ENCODE measurements at regions not wholly inside any gene's neighbourhood (a gene's known extent, or its start where the extent isn't known, plus 50 kb on each side); places are given as distances from the start of the nearest gene placed in this dataset.

DNA sequence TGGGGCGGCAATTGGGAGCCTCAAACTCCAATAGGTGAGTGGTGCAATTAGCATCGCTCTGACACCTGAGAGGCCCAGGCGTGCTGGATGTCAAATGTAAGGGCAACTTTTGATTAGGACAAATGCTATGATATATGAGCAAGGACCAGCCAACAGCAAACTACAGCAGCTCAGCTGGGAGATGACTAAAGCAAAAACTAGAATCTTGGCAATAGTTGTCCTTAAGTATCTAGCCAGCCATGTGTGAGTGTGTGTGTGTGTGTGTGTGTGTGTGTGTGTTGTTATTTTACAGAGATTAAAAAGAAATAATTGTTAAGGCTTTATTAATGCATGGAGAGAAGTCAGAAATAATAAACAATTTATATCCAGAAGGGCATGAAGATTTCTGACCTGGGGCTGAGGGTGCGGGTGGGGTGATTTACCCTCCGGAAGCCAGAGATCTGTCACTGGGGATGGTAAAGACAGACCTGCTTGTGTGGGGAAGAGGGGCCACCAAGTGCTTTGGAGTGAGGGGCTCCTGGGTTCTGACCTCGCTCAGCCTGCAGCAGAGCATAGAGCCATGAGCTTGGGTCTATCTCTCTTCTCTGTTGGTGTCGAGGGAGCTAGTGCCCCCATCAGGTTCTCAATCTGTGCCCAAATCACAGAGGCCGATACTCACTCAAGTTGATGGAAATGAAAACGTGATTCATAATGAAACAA is 77.3 kb downstream of the EMX2 start:
- H3K4me3 ChIP-seq (ENCODE audit: low read depth, poor library complexity, severe bottlenecking) = no peak overlapping the region
- peak in 1 of 2 donors; percentile 50 for DNase-seq (ENCODE audit: low spot score in 2 of 2)
- 81 to 83% methylated on average over 9 of the region's 9 CpGs for WGBS, 2 donors
- intact Hi-C loops (cut with DNase I; ENCODE audit: low total_unique reads) = no loop called here
- TF ChIP-seq, protein P1, sequence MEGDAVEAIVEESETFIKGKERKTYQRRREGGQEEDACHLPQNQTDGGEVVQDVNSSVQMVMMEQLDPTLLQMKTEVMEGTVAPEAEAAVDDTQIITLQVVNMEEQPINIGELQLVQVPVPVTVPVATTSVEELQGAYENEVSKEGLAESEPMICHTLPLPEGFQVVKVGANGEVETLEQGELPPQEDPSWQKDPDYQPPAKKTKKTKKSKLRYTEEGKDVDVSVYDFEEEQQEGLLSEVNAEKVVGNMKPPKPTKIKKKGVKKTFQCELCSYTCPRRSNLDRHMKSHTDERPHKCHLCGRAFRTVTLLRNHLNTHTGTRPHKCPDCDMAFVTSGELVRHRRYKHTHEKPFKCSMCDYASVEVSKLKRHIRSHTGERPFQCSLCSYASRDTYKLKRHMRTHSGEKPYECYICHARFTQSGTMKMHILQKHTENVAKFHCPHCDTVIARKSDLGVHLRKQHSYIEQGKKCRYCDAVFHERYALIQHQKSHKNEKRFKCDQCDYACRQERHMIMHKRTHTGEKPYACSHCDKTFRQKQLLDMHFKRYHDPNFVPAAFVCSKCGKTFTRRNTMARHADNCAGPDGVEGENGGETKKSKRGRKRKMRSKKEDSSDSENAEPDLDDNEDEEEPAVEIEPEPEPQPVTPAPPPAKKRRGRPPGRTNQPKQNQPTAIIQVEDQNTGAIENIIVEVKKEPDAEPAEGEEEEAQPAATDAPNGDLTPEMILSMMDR (IDR thresholded peaks at IDR 0.05) = no peak
- no peak for TF ChIP-seq POLR2A (IDR thresholded peaks at IDR 0.05)

DNA sequence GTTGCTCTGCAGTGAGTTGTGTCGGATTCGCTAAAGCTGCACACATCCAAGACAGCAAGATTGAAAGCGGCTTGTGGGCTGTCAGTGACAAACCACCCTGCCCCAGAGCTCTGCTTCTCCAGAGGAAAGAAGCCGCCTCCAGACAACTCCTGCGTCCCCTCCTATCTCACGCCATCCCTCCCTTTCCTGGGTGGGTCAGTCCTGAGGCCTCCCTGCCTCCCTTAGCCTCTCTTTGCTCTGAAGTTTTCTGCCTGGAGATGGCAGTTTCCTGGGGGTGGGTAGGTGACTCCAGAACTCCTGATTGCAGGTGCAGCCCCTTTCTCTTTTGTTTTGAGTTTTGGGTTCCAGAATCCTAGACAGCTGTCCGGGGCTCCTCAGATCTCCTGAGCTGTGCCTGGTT is 78.7 kb downstream of the EMX2 start:
- intact Hi-C loops (cut with DNase I; ENCODE audit: low total_unique reads) = no loop called here

DNA sequence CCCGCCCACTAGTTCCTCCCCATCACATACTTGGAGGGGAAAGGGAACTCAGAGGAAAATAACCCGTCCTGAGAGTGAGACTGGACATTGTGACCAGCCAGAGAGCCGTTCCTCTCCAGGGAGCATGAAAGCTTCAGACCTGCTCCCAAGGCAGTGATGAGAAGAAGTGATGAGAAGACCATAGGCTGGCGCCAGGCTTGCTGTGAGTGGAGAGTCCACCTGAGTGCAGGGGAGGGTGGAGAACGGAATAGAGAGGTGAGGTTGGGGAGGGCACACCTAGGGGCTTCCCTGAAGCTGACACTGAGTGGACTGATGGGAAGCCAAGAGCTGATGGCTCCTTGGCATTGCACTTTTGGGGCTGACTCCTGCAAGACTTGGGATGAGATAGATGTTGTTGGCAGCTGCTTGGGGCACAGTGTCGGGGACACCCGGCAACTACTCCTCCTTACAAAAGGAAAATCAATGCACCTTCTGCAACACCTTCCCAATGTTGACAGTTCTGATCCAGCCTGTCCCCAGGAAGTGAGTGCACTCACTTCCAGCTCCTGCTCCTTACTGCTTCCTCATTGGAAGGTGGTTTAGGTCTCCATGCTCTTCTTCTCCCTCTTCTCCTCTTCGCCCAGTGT is 79.4 kb downstream of the EMX2 start:
- DNase-seq (ENCODE audit: low spot score in 2 of 2) = peak in 1 of 2 donors; percentile 68
- 81 to 83% methylated on average over 8 of the region's 8 CpGs for WGBS, 2 donors
- no peak overlapping the region for H3K4me3 ChIP-seq (ENCODE audit: low read depth, poor library complexity, severe bottlenecking)
- TF ChIP-seq, protein P1 (IDR thresholded peaks at IDR 0.05) = no peak
- TF ChIP-seq POLR2A (IDR thresholded peaks at IDR 0.05) = no peak
- intact Hi-C loops (cut with DNase I; ENCODE audit: low total_unique reads) = no loop called here

More for the DNA sequence above, 78.7 kb downstream of the EMX2 start:
- WGBS, 2 donors = 83 to 84% methylated on average over 7 of the region's 7 CpGs
- peak; percentile 1 to 61 for DNase-seq (ENCODE audit: low spot score in 2 of 2)
- no peak overlapping the region for H3K4me3 ChIP-seq (ENCODE audit: low read depth, poor library complexity, severe bottlenecking)
- no peak for TF ChIP-seq POLR2A (IDR thresholded peaks at IDR 0.05)
- TF ChIP-seq, protein P1 (IDR thresholded peaks at IDR 0.05) = no peak

DNA sequence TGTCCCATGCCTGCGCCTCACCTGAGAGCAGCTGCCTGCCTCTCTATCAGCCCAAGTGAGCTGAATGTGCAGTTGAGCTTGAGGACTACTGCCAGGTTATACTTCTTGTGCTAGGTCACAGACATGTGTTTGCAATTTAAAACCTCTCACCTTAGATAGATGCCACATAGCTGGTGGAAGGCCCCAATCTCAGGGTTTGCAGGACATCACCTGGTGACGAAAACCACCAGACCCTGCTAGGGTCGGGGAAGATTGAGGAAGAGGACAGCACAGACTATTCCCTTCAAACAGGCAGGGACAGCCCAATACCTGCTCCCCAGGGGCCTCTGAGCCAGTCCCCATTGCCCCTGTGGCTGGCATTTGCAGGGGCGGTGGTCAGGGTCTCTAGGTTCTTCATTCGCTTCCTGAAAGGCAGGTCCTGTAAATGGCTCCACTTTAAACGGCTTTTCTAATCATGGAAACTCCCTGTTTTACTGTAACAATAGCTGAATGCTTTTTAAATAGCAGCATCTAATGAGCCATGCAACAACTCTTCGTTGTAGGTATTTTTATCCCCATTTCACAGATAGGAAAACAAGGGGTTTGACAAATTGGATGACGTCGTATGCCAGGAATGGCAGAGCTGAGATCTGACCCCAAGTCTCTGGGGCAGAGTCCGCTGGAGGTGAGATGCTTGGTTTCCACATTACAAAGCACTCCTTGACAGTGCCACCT is 80.1 kb downstream of the EMX2 start:
- peak in 1 of 2 donors; percentile 32 for DNase-seq (ENCODE audit: low spot score in 2 of 2)
- 90 to 91% methylated on average over 10 of the region's 10 CpGs for WGBS, 2 donors
- H3K4me3 ChIP-seq (ENCODE audit: low read depth, poor library complexity, severe bottlenecking) = no peak overlapping the region
- intact Hi-C loops (cut with DNase I; ENCODE audit: low total_unique reads) = no loop called here
- TF ChIP-seq, protein P1 (IDR thresholded peaks at IDR 0.05) = no peak
- no peak for TF ChIP-seq POLR2A (IDR thresholded peaks at IDR 0.05)

DNA sequence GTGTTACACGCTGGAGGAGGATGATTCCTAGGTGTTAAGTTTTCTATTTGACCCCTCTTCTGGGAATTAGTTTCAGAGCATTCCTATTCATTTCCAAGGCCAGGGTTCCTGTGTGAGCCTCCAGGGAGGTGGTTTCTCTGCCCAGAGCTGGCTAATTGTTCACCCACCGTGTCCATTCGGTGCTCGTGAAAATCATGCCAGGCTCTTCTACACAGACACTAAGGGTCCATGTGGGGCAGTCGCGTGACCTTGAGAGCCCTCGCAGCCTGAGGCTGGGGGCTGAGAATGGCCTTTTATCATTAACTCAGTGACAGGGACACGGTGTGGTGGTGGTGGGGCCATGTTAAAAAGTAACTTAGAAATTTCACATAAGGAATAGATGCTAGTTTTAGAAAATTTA is 83.7 kb downstream of the EMX2 start:
- H3K4me3 ChIP-seq (ENCODE audit: low read depth, poor library complexity, severe bottlenecking) = no peak overlapping the region
- intact Hi-C loops (cut with DNase I; ENCODE audit: low total_unique reads) = no loop called here
- WGBS, 2 donors = 92 to 93% methylated on average over 8 of the region's 8 CpGs
- DNase-seq (ENCODE audit: low spot score in 2 of 2) = peak; percentile 4 to 54
- TF ChIP-seq, protein P1 (IDR thresholded peaks at IDR 0.05) = no peak
- no peak for TF ChIP-seq POLR2A (IDR thresholded peaks at IDR 0.05)

Data from lower leg skin (tissue), 4 donors.